Dedifferentiated amniotic fluid mesenchymal stem cell (primary cell): ENCODE measurements at regions not wholly inside any gene's neighbourhood (a gene's known extent, or its start where the extent isn't known, plus 50 kb on each side); places are given as distances from the start of the nearest gene placed in this dataset.
A peak's percentile ranks its signal among the peaks of the same experiment; 100 is the strongest.
"Not testable (repeated sequence)": the region's sequence is repeated elsewhere in the genome, so short reads cannot be mapped to it uniquely, and the experiment has no call there.

Source experiments
- DNase-seq: peaks from one replicate; pipeline ENCODE4 v3.0.0-alpha.2; 2016; ENCODE audit errors: extremely low spot score

GRCh38 chr5:110918683-110919082 lies 152.8 kb upstream of the TSLP start:
- no peak for DNase-seq

GRCh38 chr5:110923971-110924370 lies 147.5 kb upstream of the TSLP start:
- no peak for DNase-seq

GRCh38 chr5:110925398-110925797 lies 146.1 kb upstream of the TSLP start:
- DNase-seq = no peak

DNA sequence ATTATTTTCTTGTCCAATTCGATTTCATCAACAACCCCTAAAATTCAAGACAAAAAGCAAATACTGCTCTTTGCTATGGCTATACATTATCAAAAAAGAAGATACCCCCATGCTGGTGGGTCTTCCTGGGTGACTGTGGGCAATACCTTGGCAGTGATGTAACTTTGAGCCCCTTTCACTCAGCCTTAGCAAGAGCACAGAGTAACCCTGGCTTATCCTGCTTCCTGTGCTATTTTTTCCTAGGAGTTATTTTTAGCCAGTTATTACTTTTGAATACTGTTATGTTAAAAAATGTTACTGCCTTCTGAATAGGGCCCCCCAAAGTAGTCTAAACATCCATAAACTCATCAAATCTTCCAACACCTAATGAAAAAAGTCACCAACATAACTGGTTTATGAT lies 145.6 kb upstream of the TSLP start:
- DNase-seq = no peak

DNA sequence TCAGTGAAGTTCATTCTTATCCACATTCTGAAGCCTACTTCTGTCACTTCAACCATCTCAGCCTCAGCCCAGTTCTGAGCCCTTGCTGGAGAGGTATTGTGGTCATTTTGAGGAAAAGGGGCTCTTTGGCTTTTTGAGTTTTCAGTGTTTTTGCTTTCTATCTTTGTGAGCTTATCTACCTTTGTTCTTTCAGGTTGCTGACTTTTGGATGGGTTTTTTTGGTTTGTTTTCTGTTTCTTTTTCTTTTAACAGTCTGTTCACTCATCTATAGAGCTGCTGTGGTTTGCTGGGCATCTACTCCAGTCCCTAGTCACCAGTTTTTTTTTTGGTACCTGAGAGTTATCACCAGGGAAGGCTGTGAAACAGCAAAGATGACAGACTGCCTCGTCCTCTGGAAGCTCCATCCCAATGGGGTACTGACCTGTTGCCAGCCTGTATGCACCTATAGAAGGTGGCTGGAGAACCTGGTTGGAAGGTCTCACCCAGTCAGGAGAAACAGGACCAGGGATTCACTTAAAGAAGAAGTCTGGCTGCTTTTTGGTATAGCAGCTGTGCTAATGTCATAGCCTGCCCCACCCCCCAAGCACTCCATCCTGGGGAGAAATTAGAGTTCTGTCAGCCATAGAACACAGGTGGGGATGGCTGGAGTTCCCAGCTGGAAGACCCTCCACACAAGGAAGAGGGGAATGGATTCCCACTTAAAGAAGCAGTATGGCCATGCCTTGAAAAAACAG lies 138.6 kb upstream of the TSLP start:
- DNase-seq = no peak

- DNase-seq = no peak
Measured at GRCh38 chr5:110940136-110940535, 131.4 kb upstream of the TSLP start.

DNA sequence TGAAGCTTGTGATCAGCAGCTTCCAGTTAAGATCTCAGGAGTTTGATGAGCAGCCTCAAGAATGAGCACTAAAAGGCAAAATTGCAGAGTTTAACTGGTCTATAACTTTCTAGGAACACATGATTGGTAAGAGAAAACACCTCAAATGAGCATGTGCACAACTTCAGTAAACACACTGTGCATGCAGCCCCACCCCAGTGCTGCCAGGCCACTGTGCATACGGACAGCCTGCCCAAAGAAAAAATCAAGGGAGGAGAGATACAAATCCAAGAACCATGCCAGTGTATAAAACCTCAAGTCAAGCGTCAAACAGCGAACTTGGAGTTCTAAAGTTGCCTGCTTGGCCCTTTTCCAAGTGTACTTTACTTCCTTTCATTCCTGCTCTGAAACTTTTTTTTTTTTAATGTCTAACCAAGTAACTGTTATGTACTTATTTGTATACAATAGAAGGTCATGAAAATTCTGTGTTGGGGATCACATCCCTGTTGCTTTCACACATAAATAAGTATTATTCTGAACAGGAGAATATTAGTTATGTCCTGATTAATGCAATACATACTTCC lies 125.6 kb upstream of the TSLP start:
- no peak for DNase-seq

DNA sequence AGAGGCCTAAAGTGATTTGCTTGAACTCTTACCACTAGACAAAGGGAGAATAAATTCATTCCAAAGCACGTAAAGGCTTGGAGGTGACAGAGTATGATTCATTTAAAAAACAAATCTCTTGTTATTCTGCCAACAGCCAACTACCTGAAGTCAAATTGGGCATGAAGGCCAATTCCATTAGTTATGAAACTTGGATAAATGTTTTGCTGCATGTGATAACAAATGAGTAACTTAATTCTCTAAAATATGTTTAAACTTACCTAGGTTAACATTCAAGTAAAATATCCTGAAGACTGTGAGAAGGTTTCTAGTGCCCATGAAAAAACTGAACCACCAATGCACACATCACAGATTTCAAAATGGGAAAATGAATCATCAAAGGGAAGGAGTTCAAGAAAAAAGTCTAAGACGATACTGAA lies 120.1 kb upstream of the TSLP start:
- no peak for DNase-seq

DNA sequence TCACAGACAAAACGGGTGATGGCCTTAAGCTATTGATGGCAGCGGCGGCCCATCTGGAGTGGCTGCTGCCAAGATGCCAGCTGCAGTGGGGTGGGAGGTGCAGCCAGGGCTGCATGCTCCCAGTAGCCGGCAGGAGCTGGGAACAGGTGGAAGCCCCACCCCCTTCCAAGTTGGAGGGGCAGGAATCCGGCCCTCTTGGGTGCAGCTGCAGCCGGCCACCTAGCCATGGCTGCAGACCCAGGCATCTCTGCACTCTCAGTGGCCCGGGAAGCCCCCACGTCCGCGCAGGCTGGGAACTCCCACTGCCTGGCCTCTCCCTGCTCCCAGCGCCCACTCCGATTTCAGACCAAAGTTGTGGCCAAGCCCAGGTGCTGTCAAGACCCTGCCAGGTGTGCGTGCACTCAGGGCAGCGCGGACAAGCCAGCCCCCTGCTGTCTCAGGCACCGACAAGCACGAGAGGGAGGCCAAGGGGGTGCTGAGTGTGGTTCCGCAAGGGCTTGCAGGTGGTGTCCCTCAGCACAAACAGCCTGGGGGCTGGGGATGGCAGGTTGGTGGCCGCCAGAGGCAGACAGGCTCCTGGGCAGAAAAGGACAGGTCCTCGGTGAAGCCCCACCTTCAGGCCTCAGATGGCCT lies 115.1 kb upstream of the TSLP start:
- no peak for DNase-seq

GRCh38 chr5:110956913-110957813 lies 114.3 kb upstream of the TSLP start:
- no peak for DNase-seq

DNA sequence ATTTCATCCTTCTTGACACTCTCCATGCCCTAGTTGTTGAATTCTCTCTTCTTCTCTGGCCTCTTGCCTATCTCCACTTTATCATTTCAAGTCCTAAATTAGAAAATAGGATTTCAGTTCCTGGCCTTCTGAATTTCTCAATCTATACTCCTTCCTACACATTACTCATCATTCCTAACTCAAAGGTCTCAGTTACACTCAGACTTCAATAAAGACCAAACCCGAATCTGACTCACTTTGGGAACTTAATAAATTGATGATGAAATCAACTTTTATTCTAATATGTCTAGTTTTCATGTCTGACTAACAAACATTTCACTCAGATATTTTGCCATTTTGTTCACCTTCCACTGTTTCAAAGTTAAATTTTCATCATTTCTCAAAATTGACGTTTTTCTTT lies 113.6 kb upstream of the TSLP start:
- peak; percentile 56 for DNase-seq

- DNase-seq = no peak
Measured at GRCh38 chr5:110963495-110963894, 108.0 kb upstream of the TSLP start.

DNA sequence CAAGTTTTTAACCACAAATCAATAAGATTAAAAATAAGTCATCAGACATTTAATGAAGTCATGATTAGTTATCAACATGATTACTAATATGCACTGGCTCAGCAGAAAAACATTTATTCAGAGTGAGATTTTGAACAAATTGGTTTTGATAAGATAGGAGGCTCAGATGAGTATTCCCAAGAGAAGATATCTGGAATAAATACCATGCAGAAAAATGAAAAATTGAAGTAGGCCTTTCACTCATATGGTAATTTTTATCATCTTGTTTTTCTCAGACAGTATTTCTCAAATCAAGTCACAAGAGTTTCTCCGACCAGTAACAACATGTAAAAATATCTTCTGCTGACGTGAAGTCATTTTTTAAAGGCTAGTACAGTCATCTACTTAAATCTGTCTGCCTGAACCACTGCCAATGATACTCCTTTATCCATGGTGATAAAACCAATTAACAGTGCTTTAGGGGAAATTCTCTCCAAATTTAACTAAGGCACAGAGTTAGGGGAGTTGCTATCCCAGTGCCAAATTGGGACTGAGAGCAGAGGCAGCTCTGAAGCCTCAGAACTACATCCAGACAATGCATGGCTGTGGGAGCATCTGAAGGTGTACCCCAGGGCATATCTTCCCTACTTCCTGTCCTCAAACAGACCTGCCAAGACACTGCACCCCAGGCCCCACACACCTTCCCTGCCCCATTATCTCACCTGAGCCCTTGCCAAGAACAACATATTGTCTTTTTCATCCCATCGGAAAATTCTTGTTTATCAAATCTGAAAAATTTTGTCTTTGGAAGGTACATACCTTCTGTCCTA lies 105.5 kb upstream of the TSLP start:
- no peak for DNase-seq

GRCh38 chr5:110968246-110969005 lies 103.1 kb upstream of the TSLP start:
- DNase-seq = no peak

- no peak for DNase-seq
Measured at GRCh38 chr5:110969502-110969901, 102.0 kb upstream of the TSLP start.

DNA sequence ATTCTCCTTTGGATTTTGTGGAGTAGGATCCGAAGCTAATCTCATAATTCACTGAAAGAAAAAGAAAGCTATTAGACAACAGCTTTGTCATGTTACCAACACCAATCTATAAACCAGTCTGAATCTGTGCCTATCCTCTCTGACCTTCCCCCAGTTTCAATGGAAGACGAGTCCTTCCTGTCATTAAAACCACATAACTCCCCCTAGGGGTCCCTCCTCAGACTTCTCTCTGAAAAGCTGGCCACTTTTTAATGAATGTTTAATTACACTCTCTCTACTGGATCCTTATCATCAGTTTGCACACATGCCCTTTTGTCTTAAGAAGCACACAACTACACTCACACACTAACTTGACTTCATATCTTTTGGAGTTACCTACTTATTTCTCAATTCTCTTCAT lies 98.0 kb upstream of the TSLP start:
- no peak for DNase-seq

GRCh38 chr5:110977915-110978314 lies 93.6 kb upstream of the TSLP start:
- DNase-seq = no peak

GRCh38 chr5:110985882-110986281 lies 85.6 kb upstream of the TSLP start:
- not testable (repeated sequence) for DNase-seq

DNA sequence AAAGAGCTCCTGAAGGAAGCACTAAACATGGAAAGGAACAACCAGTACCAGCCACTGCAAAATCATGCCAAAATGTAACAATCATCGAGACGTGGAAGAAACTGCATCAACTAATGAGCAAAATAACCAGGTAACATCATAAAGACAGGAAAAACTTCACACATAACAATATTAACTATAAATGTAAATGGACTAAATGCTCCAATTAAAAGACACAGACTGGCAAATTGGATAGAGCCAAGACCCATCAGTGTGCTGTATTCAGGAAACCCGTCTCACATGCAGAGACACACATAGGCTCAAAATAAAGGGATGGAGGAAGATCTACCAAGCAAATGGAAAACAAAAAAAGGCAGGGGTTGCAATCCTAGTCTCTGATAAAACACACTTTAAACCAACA lies 83.9 kb upstream of the TSLP start:
- not testable (repeated sequence) for DNase-seq

GRCh38 chr5:110996742-110997141 lies 74.8 kb upstream of the TSLP start:
- DNase-seq = no peak

DNA sequence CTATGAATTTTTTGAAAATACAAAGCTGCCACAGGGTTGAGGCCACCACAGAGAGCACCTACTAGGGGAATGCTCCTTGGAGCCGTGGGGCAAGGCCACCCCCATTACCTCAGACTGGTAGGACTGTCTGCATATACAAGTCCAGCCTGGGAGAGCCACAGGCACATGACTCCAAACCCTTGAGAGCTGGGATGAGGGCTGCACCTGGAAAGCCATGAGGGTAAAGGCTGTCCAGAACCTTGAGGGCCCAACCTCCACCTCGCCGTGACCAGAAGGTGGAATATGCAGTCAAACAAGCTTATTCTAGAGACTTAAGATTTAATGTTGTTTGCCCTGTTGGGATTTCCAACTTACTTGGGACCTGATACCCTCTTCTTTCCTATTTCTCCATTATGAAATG lies 69.5 kb upstream of the TSLP start:
- no peak for DNase-seq
